Kasumi-1 (cell line): ENCODE measurements at regions not wholly inside any gene's neighbourhood (a gene's known extent, or its start where the extent isn't known, plus 50 kb on each side); places are given as distances from the start of the nearest gene placed in this dataset.

Experiments used
- DNase-seq, 2 experiments: peaks; one replicate each; lab custom pipeline; 2025; lab: John Stamatoyannopoulos, UW

DNA sequence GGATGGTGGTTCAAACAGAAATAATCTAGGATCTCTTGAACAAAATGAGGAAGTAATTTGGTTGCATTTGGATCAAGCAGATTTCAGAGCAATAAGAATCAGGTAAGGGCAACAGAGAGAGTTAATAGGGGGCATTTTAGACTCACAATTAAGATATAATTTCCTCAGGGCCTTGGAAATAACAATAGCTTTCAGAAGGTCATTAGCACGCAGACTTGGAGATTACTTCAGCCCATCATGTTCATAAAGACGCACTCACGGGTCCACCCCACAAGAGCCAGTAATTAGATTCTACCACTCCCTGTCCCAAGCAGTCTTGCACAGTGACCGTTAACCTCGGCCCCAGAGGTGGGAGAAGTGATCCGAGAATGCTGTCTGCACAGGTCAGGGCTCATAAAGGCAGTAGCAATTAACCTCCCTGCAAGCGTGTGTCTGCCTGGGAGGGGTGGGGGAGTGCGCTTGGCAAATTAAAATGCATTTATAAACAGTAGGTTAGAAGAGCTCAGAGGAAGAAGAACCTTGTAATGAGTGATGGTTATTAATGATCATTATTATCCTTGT is 125.7 kb upstream of the CCDC196 start:
- no peak for DNase-seq

DNA sequence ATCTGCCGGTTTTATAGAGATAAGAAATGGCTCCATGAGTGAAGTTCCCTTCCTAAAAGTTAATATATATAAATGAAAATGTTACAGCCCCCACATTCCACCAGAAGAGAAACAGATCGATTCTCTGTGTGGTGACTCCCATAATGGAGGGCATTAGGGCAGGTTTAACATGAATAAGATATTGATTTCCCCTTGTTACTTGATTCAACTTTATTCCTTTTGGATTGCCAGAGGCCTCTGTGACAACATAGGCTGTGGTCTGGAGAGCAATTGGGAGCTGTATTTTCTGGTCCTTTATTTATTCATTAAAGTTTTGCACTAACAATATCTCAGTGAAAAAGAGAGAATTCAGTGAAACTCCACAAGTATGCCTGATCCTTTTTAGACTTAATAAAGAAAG is 125.2 kb upstream of the CCDC196 start:
- no peak for DNase-seq

DNA sequence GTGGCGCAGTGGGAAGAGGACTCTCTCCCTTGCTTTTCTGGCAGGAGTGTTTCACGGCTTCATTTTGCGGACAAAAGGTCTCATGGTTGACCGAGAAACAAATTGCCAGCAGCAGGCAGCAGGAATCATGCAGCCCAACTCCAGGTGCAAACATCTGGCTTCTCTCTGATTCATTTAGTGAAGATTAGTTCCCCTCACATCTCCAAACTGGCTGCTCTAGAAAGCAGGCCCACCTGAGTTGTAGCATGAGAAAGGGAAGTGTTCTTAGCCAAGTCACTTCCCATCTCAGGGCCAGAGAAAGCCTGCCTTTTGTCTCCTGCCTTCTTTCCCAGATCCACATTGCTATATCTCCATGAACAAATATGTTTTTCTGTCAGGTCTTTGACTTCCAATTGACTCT is 120.8 kb upstream of the CCDC196 start:
- DNase-seq = no peak

DNA sequence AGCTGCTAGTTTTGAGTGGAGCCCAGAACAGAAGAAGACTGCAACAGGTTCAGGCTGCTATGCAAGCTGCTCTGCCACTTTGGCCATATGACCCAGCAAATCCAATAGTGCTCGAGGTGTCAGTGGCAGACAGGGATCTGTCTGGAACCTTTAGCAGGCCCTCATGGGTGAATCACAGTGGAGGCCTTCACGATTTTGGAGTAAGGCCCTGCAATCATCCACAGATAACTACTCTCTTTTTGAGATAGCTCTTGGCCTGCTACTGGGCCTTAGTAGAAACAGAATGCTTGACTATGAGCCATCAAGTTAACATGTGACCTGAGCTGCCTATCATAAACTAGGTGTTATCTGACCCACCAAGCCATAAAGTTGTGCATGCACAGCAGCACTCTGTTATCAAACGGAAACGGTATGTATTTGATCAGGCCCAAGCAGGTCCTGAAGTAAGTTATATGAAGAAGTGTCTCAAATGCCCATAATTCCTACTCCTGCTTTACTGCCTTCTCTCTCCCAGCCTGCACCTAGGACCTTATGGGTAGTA is 116.9 kb upstream of the CCDC196 start:
- no peak for DNase-seq

DNA sequence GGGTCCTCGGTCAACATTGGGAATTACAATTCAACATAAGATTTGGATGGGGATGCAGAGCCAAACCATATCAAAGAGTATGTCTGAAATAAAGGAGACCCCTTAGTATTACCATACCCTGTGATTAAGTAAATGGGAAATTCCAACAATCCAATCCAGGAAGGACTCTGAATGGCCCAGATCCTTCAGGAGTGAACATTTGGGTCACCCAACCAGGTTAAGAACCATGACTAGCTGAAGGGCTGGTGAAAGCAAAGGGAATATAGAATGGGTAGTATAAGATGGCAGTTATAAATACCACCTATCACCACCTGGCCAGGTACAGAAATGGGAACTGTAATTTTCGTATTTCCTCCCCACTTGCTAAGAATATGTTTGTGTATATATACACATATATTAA is 114.4 kb upstream of the CCDC196 start:
- DNase-seq = no peak

DNA sequence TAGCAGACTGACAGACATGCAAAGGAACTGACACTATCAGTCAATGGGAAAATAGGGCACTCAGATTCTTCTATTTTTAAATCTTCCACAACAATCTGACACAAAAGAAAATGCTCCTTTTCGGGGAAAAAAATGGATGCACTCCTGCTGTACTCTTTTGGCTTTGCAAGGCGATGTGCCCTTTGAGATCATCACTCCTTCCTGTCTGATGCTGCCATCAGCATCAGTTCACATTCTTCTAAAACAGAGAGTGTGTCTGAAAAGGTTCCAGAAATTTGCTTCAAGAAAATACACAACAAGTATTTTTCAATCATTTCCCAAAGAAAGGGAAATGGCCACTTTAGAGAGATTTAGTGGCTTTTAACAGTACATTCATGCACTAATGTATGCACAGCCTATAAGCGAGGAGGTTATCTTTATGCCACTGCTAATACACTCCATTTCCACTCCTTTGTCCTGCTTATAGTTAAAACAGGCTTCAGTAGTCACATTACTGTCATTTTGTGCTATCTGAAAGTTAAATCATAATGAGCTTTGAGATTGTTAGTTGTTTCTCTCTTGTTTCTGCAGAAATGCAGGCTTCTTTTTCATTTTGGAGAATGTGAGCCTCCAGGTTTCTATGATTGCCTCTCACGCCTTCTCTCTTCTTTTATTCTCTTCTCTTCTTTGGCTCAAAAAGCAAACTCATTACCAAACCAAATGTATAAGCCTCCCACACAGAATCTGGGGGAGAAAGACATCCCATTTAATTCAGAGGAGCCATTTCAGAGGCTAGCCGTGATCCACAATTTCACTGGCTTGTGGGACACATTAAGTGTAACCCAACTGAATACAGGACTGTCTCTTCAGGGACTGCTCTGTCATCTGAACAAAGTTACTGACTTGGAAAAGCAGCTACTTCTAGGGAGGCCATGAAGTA is 110.9 kb upstream of the CCDC196 start:
- DNase-seq = no peak

DNA sequence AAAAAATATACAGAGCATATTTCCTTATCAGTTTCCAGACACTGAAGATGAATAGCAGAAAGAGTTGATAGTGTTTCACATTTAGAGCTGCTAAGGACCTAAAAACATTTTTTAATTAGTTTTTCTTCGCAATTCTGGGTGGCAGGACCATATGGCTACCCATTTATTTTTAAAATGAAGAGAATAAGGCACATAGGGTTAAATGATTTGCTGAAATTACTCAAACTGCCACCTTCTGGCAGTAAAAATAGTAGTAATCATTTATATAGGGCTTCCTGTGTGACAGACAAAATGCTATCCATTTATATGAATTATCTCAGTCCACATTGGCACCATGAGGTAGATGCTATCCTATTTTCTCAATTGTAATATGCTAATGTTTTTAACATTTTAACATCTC is 108.6 kb upstream of the CCDC196 start:
- DNase-seq = peak; percentile 5 to 7

DNA sequence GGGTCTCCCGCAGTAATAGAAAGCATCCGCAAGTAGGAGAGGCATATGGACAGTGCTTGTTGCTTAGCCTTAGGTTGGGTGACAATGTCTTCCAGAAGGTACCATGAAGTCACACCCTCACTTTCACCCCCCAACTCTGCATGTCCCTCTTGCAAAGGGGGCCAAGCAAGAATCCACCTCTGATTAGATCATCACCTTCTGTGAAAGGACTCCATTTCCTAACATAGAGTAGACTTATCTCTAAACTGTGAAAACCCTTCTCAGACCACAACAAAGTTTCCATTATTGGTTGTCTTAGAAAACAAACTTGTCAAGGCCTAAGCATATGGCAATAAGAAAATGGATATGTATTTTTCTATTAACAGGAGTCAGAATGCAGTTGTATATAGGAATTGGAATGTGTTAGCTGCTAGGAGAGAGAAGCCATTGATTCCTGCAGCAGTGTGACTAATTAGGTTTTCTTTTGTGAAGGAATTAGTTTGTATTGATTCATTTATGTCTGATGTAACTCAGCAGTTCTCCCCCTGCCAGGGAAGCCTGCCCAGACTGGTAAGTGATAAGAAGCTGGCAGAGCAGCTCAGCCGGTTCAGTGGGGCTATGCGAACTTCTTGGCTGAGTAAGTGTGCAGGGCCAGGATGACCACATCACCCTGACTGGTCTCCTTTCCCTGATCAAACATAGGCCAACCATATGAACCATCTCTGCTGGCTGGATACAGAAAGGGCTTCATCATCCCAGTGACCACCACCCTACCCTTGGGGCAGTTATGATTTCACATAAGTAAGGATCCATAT is 107.3 kb upstream of the CCDC196 start:
- DNase-seq = no peak

DNA sequence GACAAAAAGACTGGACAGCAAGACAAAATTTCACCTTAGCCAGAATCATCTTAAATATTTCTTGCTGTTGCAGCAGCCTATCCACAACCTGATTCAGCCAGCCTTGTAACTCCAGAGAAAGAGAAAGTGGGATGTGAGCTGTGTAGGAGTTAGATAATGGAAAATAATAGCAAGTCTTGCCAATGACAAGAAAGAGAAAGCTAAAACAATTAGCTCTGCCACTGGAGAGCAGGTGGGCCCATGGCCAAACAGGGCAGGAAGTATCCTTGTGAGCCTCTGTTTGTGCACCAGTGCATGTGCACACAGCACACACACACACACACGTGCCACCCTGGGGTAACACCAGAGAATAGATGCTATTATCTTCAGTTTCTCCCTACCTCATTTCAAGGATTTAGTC is 106.0 kb upstream of the CCDC196 start:
- DNase-seq = no peak

DNA sequence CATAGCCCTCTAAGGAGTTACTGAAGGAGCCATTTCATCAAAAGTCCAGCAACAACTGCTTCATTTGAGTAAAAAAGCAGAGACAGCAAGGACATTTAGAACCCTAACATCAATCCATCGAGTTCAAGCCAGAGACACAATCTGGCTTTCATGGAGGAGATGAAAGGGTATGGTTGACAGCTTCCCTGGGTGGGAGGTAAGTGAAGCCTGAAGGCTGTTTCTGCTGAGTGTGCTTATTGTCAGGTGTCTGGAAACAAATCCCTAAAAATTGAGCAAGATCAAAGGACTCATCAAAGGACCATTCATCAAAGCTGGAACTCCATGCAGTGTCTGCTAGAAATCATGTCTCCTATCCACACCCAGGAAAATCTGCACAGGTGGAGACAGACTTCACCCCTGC is 104.4 kb upstream of the CCDC196 start:
- DNase-seq = no peak

DNA sequence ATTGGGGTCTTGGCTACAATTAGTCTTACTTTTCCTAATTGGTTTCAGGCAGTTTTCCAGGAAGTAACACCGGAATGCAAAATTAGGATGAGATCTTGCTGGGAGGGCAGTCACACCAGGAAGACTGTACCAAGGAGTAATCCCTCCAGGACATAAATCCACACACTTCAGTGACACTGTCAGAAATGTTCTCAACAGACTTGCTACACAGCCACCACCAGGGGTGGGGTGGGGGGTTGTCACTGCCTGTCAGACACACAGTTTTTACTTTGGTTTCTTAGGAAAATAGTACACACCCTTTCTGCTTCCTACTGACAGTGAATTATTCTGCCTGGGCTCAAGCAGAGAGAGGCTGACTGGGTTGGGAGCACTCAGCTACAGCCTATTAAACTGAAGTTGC is 102.9 kb upstream of the CCDC196 start:
- no peak for DNase-seq

DNA sequence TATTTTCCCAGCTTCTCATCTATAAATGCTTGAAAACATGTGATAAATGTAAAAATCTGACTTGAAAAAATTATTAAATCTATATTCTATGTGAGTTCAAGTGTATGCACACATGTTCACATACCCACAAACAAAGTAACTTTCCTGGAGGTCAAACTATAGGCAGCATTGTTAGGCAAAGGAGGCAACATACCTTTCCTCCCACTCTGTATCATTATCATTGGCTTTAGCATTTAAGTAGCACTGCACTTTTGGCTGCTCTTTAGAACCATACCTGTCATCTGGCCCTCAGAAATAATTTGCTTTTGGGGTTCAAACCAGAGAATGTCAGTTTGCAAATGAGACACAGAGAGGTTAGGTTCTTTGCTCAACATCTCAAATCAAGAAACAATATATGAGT is 102.4 kb upstream of the CCDC196 start:
- DNase-seq = no peak

DNA sequence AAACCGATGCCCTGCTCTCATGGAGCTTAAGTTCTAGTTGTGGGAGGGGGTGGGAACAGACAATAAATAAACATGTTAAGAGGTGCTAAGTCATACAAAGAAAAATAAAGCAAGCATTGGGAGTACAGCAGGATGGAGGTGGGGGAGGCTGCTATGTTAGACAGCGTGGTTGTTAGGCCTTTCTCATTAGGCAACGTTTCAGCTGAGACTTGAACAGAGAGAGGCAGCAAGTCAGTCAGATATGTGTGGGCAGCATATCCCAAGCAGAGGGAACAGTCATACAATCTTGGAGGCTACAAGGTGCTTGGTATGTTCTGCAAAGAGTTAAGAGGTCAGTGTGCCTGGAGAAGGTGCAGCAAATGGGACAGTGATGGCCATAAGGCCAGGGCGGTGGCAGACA is 97.7 kb upstream of the CCDC196 start:
- DNase-seq = no peak

DNA sequence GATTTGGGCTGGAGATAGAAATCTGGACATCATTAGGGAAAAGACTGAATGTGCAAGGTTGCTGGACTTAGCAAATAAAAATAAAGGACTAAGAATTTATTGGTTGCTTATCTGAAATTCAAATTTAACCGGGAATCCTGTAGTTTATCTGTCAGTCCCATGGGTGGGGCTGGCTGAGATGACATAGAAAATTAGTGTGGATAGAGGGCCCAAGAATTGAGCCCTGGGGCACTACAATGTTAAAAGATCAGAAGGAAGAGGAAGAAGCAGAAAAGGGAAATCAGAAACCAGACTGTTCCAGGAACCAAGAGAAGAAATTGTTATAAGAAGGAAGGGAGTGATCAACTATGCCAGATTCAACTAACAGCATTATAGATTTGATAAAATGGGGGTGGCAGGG is 96.7 kb upstream of the CCDC196 start:
- DNase-seq = peak in 1 of 2 experiments; percentile 1

DNA sequence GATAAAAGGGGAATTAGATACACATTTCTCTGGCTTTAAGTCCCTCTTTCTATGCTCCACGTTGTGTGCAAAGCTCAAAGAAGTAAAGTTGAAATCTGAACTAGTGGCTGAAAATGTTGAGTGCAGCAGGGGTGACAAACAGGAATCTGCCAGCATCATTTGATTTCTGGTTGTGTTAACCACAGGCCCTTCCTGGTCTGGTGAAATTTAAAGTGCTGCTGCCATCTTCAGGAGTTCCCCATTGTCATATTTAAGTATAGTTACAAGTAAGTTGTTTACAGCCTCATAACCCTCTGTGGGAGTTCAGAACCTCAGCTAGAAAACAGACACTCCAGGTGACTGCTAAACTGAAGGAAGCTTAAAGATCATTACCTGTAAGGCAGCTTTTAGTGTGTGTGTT is 90.9 kb upstream of the CCDC196 start:
- DNase-seq = peak; percentile 53 to 80

DNA sequence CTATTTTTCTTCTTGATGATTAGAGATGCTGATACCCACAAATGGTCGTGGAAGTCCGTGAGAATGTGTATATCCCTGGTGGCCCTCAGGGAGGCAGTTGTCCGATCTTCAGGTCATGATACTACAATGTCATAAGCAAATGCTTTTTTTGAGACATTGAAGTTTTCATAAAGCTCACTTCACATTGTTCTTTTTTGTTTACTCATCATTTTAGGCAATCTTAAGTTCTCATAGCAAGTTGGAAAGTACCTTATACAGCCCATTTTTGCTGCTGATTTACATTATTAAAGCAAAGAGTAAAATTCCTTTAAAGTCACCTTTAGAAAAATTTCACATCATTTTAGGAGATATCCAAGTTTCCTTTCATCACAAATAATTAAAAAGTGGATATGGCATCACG is 90.0 kb upstream of the CCDC196 start:
- no peak for DNase-seq

DNA sequence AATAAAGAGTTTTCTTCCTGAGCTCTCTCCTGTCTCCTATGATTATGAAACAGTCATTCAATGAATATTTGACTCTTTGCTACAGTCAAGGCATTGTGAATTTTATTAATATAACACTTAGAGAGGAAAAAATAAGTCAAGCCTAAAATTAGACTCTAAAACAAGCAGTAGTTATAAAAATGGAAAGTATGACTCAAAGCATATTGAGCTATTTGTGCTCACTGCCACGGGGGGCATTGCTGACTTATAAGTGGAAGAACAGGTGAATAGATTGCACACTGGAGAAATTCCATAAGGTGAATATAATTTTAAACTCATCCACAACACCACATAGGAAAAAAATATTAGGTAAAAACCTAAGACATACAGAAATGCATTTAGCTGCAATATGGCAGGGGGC is 87.7 kb upstream of the CCDC196 start:
- no peak for DNase-seq

DNA sequence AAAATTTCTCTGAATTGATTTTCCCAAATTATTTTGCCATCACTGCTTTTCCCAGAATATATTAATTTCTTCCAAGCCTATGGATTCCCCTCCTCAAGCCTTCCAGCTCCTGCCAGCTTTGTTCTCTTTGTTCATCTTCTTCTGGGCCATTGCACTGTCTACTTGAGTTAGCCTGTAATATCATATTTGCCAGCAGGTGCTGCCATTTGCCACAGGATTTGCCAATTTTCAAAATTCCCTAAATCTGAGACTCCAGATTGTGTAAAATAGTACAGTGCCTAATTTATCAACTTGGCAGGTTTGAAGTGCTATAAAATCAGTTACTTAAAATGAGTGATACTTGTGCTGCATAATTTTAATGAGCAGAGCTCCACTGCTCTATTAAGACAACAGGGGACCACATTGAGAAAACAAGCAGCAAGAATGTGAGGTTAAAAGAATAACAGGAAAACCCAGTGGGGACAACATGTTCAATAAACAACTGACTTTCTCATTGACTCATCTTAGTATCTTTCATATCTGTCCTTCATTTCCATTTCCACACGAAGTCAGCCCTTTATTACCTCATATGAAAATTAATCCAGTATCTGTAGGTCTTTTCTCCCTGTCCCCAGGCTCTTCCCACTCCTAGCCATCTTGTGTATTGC is 84.6 kb upstream of the CCDC196 start:
- DNase-seq = peak in 1 of 2 experiments; percentile 43

DNA sequence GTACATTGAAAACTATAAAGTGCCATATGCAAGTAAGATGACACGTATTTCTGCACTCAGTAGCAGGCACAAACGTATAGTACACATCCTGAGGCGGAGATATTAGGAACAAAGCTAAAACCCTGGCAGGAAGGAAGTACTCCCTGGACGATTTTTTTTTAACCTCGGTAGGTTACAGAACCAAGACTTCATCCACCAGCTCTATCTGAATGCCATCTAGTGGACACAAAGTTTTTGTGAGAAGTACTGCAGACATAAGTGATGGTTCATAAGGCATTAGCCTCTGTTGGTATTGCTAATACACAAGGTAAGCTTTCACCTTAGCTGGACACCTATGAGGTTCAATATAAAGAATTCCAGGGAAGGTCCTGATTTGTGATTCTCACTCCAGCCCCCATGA is 83.0 kb upstream of the CCDC196 start:
- DNase-seq = peak; percentile 84 to 90

DNA sequence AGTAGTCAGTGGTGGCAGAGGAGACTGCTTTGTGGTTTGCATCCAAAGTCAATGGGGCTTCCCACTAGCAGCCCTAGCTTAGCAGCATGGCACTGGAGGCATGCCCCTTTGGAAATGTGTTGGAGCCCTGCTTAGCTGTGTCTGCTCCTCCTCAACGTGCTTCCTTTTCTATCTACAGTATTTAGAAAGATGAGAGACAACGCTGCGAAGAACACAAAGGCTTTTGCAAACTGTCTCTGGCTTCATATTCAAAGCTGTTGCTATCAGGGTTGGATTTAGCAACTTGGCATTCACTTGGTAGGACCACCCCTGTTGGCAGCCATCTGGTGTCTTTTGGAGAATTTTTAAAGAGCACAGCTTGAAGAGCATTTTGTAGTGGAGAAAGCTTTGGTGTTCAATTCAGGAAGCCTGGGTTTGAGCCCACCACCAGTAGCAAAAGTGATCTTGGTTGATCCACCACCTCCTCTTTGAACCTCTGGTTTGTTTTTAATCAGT is 82.1 kb upstream of the CCDC196 start:
- no peak for DNase-seq

DNA sequence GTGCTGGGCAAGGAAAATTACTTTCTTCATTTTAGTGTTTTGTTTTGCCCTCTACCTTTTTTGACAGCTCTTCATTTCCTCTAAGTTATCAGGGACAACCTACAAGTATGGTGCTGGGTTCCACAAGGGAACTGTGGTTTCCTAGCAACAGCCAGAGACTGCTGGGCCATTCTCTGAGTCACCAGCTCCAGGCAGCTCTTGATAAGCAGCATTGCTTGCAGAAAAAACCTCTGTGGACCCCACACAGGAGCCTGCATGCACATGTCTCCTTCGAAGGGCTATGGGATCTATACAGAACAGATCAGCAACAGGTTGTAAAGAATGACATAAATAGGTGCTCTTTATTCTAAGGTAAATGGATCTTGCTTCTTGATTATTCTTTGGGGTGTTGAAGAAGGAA is 81.0 kb upstream of the CCDC196 start:
- DNase-seq = peak; percentile 65 to 72

DNA sequence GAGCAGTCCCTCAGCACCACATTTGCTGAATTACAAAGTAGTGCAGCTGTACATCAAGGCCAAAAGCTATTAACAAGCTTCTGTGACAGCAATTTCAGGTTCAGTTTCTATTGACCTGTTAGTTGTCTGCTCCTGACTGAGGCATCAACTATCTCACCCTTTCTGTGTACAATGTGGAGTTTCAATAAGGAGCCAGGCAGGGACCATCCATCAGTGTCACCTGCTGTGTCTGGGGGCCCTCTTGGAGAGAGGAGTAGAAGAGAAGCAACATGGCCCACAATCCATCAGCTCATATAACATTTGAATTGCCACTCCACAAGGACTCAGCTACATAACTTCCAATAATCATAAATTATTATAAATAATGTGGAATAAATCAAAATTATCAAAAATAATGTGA is 72.3 kb upstream of the CCDC196 start:
- DNase-seq = no peak
